Upper lobe of left lung (tissue), 4 donors: ENCODE measurements at regions not wholly inside any gene's neighbourhood (a gene's known extent, or its start where the extent isn't known, plus 50 kb on each side); places are given as distances from the start of the nearest gene placed in this dataset.

ENCODE experiments used
- EP300 ChIP-seq, 4 donors: sonication (generic); formaldehyde crosslinking; IDR thresholded peaks; one replicate each; pipeline ENCODE4 v1.5.1; 2017; ENCODE audit warnings: antibody characterized with exemption in 4 of 4, control low read depth in 2 of 4
- POLR2A ChIP-seq, 4 donors: fragments of 450-650 bp; IDR thresholded peaks; one replicate each; pipeline ENCODE4 v1.5.1; 2016 to 2017; ENCODE audit warnings: antibody characterized with exemption in 4 of 4, mild to moderate bottlenecking in 2 of 4
- POLR2AphosphoS5 ChIP-seq, 2 donors: sonication (generic); formaldehyde crosslinking; IDR thresholded peaks; one replicate each; pipeline ENCODE4 v1.5.1; 2017; ENCODE audit warnings: antibody characterized with exemption in 2 of 2
- TF ChIP-seq, protein P1 (sequence below), 6 experiments: fragments of 450-650 bp in 4 of 6; fragments of 200-600 bp in 2 of 6; sonication (generic) in 2 of 6; IDR thresholded peaks; one replicate each; pipeline ENCODE4 v1.5.1; 2016 to 2019; ENCODE audit warnings: antibody characterized with exemption in 6 of 6

DNA sequence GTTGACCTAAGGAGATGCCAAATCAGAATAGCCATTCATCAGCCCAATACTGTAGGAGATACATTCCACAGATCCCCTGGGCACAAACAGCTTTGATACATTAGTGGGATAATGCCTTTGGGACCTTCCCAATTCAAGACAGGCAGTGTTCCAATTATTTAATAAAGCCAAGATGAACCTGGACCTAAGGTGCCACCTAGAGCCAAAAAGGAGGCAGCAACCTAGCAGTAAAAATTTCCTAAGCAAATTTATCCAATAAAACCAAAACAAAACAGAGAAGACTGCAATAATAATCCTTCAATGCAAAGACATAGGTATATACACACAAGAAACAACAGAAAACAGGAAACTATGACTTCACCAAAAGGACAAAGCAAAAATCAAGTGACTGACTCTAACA is 253.0 kb downstream of the HINT1 start:
- TF ChIP-seq, protein P1, sequence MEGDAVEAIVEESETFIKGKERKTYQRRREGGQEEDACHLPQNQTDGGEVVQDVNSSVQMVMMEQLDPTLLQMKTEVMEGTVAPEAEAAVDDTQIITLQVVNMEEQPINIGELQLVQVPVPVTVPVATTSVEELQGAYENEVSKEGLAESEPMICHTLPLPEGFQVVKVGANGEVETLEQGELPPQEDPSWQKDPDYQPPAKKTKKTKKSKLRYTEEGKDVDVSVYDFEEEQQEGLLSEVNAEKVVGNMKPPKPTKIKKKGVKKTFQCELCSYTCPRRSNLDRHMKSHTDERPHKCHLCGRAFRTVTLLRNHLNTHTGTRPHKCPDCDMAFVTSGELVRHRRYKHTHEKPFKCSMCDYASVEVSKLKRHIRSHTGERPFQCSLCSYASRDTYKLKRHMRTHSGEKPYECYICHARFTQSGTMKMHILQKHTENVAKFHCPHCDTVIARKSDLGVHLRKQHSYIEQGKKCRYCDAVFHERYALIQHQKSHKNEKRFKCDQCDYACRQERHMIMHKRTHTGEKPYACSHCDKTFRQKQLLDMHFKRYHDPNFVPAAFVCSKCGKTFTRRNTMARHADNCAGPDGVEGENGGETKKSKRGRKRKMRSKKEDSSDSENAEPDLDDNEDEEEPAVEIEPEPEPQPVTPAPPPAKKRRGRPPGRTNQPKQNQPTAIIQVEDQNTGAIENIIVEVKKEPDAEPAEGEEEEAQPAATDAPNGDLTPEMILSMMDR (IDR thresholded peaks at IDR 0.05): no peak
- no peak for TF ChIP-seq POLR2AphosphoS5 (IDR thresholded peaks at IDR 0.05)
- TF ChIP-seq POLR2A (IDR thresholded peaks at IDR 0.05): no peak
- TF ChIP-seq EP300 (IDR thresholded peaks at IDR 0.05): no peak
